AML-193 (cell line): ENCODE measurements at regions not wholly inside any gene's neighbourhood (a gene's known extent, or its start where the extent isn't known, plus 50 kb on each side); places are given as distances from the start of the nearest gene placed in this dataset.
A peak's percentile ranks its signal among the peaks of the same experiment; 100 is the strongest.
"Not testable (repeated sequence)": the region's sequence is repeated elsewhere in the genome, so short reads cannot be mapped to it uniquely, and the experiment has no call there.

Experiments
- DNase-seq, 2 experiments: peaks; one replicate each; lab custom pipeline; 2025; lab: John Stamatoyannopoulos, UW

DNA sequence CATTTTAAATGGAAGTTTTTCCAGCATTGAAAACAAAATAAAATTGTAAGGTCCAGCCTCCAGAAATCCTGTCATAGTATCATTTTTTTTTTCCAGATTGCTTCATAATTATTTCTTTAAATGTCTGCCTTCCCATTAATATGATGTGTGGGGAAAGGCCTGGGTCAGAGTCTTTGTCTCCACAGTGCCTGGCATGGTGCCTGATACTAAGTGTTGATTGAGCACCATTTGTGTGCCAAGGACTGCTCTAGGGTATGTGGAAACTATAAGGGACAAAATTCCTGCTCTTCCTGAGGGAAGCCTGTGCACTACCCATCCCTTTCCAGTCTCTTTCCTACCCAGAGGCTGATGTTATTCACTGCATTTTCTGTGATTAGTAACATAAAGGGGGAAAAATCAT is 53.1 kb upstream of the BEND4 start:
- DNase-seq = no peak

GRCh38 chr4:42216664-42217063 is 64.2 kb upstream of the BEND4 start:
- DNase-seq = no peak

- DNase-seq = no peak
Measured at GRCh38 chr4:42225286-42225685, 72.8 kb upstream of the BEND4 start.

- DNase-seq = no peak
Measured at GRCh38 chr4:42234817-42235216, 82.4 kb upstream of the BEND4 start.

DNA sequence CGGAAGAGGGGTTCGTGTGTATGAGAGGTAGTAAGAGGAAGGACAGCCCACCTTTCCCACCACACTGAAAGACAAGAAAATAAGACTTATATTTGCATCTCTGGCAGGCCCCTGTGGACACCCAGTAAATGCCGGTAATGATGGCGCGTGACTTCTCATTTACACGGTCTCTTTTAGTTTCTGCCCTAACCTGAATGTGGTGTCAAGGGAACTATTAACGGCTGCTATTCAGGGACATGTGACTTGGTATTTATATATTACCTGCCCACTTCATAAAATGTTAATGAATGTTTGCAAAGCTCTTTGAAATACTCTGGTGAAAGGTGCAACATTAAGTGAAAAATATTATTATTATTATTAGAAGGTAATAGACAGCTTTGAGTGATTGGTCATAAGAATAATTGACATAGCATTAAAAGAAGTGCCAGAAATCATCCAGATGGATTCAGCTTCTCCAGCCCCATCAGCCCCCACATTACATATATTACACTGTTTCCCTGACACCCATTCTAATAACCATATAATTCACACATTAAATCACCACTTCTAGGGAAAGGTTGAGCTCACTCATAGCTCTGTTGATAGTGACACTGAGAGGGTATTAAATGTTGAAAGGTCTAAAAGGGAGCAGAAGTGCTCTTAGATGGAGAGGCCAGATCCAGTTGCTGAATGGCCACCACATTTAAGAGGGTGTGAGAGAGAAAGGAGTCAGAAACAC is 83.0 kb upstream of the BEND4 start:
- no peak for DNase-seq

DNA sequence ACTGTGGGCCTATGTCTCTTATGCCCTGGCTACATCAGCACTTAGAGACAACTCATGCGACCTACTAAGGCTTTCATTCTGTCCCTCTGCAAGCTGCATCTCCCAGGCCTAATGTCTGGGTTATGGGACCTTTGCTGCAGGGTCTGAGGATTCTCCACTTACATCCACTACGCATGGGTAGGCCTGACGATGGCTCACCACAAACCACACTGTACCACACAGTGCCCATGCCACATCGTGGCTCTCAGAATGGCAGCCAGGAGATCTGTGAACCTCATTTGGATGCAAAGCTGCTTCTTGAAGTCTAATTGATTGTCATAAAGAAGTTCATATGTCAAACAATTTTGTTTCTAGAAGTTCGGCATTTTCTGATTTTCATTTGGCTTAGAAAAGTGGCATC is 84.6 kb upstream of the BEND4 start:
- no peak for DNase-seq

GRCh38 chr4:42237451-42237850 is 85.0 kb upstream of the BEND4 start:
- DNase-seq = no peak

DNA sequence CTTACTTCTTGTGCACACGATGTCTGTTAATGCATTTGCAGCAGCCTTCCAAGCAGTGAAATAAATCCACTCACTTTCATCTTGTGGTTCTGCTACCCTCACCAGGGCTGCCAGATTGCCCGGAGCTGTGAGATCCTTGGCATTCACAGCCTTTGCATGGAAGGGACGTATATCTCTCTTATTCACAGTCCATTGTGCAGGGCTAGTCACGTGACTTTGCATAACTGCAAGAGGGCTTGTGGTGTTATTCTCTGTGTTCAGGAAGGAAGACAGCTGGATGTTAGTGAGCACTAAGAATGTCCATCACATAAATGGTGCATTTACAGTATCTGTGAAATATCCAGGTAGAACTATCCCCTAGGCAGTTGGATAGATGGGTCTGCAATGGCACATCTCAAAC is 96.5 kb upstream of the BEND4 start:
- DNase-seq = no peak

DNA sequence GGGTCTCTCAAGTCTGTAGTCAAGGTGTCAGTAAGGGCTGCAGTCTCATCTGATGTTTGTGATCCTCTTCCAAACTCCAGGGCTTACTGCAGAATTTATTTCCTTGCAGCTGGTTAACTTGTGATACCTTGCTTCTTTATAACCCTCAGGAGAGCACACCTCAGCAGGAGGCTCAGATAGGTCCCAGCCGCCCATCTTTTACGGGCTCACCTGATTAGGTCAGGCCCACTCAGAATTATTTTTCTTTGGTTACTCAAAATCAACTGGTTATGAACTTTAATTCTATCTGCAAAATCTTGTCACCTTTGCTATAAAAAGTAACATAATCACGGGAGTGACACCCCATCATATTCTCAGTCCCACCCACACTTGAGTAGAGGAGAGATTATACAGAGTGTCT is 99.9 kb upstream of the BEND4 start:
- DNase-seq = no peak

- not testable (repeated sequence) for DNase-seq
Measured at GRCh38 chr4:42257645-42258044, 105.2 kb upstream of the BEND4 start.

- DNase-seq = no peak
Measured at GRCh38 chr4:42262701-42263490, 110.4 kb upstream of the BEND4 start.

DNA sequence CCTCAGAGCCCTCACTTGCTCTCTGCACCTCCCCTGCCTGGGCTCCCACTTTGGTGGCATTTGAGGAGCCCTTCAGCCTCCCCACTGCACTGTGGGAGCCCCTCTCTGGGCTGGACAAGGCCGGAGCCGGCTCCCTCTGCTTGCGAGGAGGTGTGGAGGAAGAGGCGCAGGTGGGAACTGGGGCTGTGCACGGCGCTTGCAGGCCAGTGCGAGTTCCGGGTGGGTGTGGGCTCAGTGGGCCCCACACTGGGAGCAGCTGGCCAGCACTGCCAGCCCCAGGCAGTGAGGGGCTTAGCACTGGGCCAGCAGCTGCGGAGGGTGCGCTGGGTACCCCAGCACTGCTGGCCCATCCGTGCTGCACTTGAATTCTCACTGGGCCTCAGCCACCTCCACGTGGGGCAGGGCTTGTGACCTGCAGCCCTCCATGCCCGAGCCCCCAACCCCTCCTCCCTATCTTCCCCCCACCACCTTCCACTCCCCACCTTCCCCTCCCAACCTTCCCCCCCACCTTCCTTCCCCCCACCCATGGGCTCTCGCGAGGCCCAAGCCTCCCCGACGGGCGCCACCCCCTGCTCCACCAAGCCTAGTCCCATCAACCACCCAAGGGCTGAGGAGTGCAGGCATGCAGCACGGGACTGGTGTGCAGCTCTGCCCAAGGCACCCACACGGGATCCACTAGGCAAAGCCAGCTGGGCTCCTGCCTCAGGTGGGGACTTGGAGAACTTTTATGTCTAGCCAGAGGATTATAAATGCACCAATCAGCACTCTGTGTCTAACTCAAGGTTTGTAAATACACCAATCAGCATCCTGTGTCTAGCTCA is 113.5 kb upstream of the BEND4 start:
- no peak for DNase-seq

GRCh38 chr4:42267724-42268123 is 115.3 kb upstream of the BEND4 start:
- no peak for DNase-seq

- no peak for DNase-seq
Measured at GRCh38 chr4:42268824-42269223, 116.4 kb upstream of the BEND4 start.

GRCh38 chr4:42271096-42271495 is 118.6 kb upstream of the BEND4 start:
- DNase-seq = no peak

DNA sequence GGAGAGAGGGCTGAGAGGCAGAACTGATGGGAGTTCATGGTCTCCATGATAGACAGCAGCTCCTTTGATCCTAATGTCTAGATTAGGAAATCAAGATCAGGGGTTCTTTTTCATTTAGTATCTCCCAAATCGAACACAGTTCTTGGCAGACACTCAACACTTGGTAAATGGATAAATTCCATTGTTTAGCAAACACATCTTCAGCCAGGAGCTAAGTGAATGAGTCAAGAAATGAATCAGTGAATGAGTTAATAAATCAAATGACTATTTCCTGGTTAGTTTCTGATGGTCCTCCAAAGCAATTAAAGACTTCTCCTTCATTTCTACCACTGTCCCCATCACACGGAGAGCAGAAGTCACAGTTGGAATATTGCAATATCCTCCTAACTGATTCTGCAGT is 120.0 kb upstream of the SHISA3 start:
- no peak for DNase-seq

DNA sequence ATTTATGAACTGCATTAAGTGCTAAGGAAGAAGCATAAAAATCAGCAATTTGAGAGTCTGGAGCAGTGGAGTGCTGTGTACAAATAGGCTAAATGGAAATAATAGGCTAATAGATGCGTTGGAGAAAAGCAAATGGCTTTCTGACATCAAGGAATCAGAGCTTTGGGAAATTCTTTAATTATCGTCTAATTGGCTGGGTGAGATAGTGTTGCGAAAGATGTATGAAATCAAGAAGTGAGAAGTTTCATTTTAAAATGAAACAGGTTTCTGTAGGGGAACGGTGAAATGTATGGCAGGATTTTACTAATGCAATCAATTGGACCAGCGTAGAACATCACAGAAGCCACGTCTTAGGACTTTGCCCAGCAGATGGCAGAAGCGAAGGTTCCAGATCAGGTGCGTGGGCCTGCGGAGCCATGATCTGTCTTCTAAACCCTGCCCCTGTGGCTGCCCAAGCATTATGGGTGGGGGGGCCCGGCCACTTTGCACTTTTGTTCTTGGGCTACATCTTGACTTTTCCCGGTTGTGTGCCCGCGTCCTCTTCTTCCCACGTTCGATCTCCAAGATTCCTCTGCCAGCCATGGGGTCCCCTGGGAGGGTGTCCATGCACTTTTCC is 118.5 kb upstream of the SHISA3 start:
- no peak for DNase-seq

GRCh38 chr4:42280327-42281095 is 116.8 kb upstream of the SHISA3 start:
- DNase-seq = peak; percentile 27 to 31

- no peak for DNase-seq
Measured at GRCh38 chr4:42281324-42282020, 115.8 kb upstream of the SHISA3 start.

GRCh38 chr4:42282081-42282901 is 115.0 kb upstream of the SHISA3 start:
- peak; percentile 49 to 54 for DNase-seq
